CD14-positive monocyte (primary cell): ENCODE measurements at regions not wholly inside any gene's neighbourhood (a gene's known extent, or its start where the extent isn't known, plus 50 kb on each side); places are given as distances from the start of the nearest gene placed in this dataset.

Source experiments
- DNase-seq, 3 donors: peaks; one replicate each; pipeline ENCODE4 v3.0.0-alpha.2; 2011 to 2022
- H2AFZ ChIP-seq: 2 replicates; pipeline ENCODE4 v1.6.0; 2012; ENCODE audit warnings: mild to moderate bottlenecking, low read depth, low read length, inconsistent platforms; ENCODE audit not compliant: insufficient read depth, poor library complexity, severe bottlenecking
- H3K27ac ChIP-seq, 2 donors: 1 replicate in 1 of 2; 2 replicates in 1 of 2; pipeline ENCODE4 v1.5.1; 2012 to 2013; ENCODE audit warnings: low read length in 2 of 2, control low read depth in 1 of 2, inconsistent platforms in 1 of 2, low read depth in 1 of 2, mild to moderate bottlenecking in 1 of 2
- H3K27me3 ChIP-seq, 2 donors: one replicate each; pipeline versions ENCODE4 v1.6.0 to v1.6.1; 2011 to 2013; ENCODE audit warnings: low read length in 2 of 2; ENCODE audit not compliant: control insufficient read depth in 2 of 2, insufficient read depth in 2 of 2
- H3K36me3 ChIP-seq, 2 donors: replicated peaks in 1 of 2; 1 replicate in 1 of 2; 2 replicates in 1 of 2; pipeline versions ENCODE4 v1.5.1 to v1.6.1; 2012 to 2013; ENCODE audit warnings: low read length in 2 of 2, control low read depth in 1 of 2, inconsistent platforms in 1 of 2, mild to moderate bottlenecking in 1 of 2; ENCODE audit not compliant: insufficient read depth in 2 of 2, control insufficient read depth in 1 of 2
- H3K4me1 ChIP-seq, 2 donors: 1 replicate in 1 of 2; 2 replicates in 1 of 2; pipeline versions ENCODE4 v1.5.1 to v1.6.1; 2012 to 2013; ENCODE audit warnings: low read length in 2 of 2, control low read depth in 1 of 2, inconsistent platforms in 1 of 2, mild to moderate bottlenecking in 1 of 2, moderate library complexity in 1 of 2; ENCODE audit not compliant: insufficient read depth in 2 of 2, control insufficient read depth in 1 of 2
- H3K4me2 ChIP-seq: replicated peaks from 2 replicates; pipeline ENCODE3; 2012; ENCODE audit warnings: low read length, moderate library complexity, mild to moderate bottlenecking; ENCODE audit not compliant: poor library complexity, severe bottlenecking; ENCODE audit errors: extremely low read depth
- H3K4me3 ChIP-seq, 3 experiments: fragments of 200-600 bp in 1 of 3; sonication (generic) in 1 of 3; replicated peaks in 1 of 3; 1 replicate in 2 of 3; 2 replicates in 1 of 3; pipeline ENCODE4 v1.5.1; 2011 to 2013; ENCODE audit warnings: low read length in 3 of 3, mild to moderate bottlenecking in 3 of 3, control low read depth in 2 of 3, low read depth in 2 of 3, inconsistent platforms in 1 of 3, moderate library complexity in 1 of 3
- H3K79me2 ChIP-seq: 2 replicates; pipeline ENCODE4 v1.6.0; 2012; ENCODE audit warnings: mild to moderate bottlenecking, control low read depth, inconsistent platforms, low read length, moderate library complexity; ENCODE audit not compliant: insufficient read depth
- H3K9ac ChIP-seq: 2 replicates; pipeline ENCODE4 v1.6.0; 2017; ENCODE audit warnings: low read length, mild to moderate bottlenecking; ENCODE audit not compliant: insufficient read depth, poor library complexity, severe bottlenecking
- H3K9me3 ChIP-seq, 2 donors: replicated peaks in 1 of 2; 1 replicate in 1 of 2; 2 replicates in 1 of 2; pipeline versions ENCODE4 v1.5.1 to v1.6.1; 2012 to 2013; ENCODE audit warnings: low read length in 2 of 2, control low read depth in 1 of 2; ENCODE audit not compliant: control insufficient read depth in 1 of 2, insufficient read depth in 1 of 2
- H4K20me1 ChIP-seq: 2 replicates; pipeline ENCODE4 v1.6.0; 2012; ENCODE audit warnings: mild to moderate bottlenecking, low read length, control low read depth, moderate library complexity; ENCODE audit not compliant: insufficient read depth
- H3K27ac Mint-ChIP-seq, 7 donors: one replicate each; pipeline ENCODE4 v1.8.0; 2020; ENCODE audit warnings: mild to moderate bottlenecking in 7 of 7, mixed read lengths in 7 of 7, moderate library complexity in 6 of 7, inconsistent platforms in 2 of 7
- H3K27me3 Mint-ChIP-seq, 3 donors: one replicate each; pipeline ENCODE4 v1.8.0; 2021 to 2022; ENCODE audit warnings: low read depth in 3 of 3, mild to moderate bottlenecking in 3 of 3, mixed read lengths in 3 of 3, moderate library complexity in 3 of 3, inconsistent platforms in 1 of 3
- H3K36me3 Mint-ChIP-seq, 2 donors: one replicate each; pipeline ENCODE4 v1.8.0; 2020; ENCODE audit warnings: mixed read lengths in 2 of 2, inconsistent platforms in 1 of 2, mild to moderate bottlenecking in 1 of 2
- H3K4me1 Mint-ChIP-seq: one replicate; pipeline ENCODE4 v1.8.0; 2020; ENCODE audit warnings: mild to moderate bottlenecking, mixed read lengths
- H3K4me3 Mint-ChIP-seq, 2 donors: one replicate each; pipeline ENCODE4 v1.8.0; 2020; ENCODE audit warnings: mild to moderate bottlenecking in 2 of 2, mixed read lengths in 2 of 2, moderate library complexity in 1 of 2
- H3K9me3 Mint-ChIP-seq, 7 donors: one replicate each; pipeline ENCODE4 v1.8.0; 2020 to 2022; ENCODE audit warnings: mixed read lengths in 7 of 7, mild to moderate bottlenecking in 6 of 7, moderate library complexity in 6 of 7, inconsistent platforms in 2 of 7
- WGBS: methylation state at CpG from one replicate; pipeline ENCODE4 v1.1.5; 2013; ENCODE audit warnings: missing lambda C conversion rate; ENCODE audit not compliant: insufficient coverage; 5-methylcytosine and 5-hydroxymethylcytosine counted together
- intact Hi-C, 2 donors: fragments of 100-400 bp; cut with micrococcal nuclease; formaldehyde crosslinking; loops; one replicate each; pipeline versions ENCODE4 v1.15.0 to v1.15.1; 2023
- TF ChIP-seq, protein P1 (sequence below): fragments of 200-600 bp; IDR thresholded peaks from one replicate; pipeline ENCODE4 v1.8.0; 2022; ENCODE audit warnings: antibody characterized with exemption, mild to moderate bottlenecking

DNA sequence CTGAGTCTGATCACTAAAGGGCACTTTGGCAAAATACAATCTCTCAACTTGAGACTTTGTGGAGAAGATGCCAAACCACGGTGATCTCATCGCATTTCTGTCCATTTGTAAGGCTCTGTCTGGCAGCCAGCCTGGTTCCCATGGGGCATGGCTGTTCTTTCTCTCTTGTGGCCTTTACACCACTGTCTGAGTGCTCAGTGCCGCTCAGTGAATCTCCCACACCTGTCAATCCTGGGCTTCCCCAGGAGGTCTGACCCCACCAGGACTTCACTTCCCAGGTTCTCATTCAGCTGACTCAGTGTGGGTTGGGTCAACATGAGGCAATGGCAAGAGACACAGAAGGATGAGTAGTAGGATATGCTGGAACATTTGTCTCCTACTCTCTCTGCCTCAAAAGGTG lies 96.8 kb upstream of the TRIB2 start:
- Mint-ChIP-seq H3K4me3 (no peak overlapping the region), H3K4me1 (peaks cover 20% of the 10 kb centered on the region), H3K36me3 (no peaks in the 10 kb centered on the region), H3K27ac (no peak overlapping the region), H3K27me3 (peaks cover 0 to 8% (median 8%) of the 10 kb centered on the region in 3 donors), H3K9me3 (peaks cover 0 to 3% (median 0%) of the 10 kb centered on the region in 7 donors)
- no peak overlapping the region for H3K4me2 ChIP-seq
- intact Hi-C loops = no loop called here
- no peaks in the 10 kb centered on the region for H3K36me3 ChIP-seq
- peak in 1 of 3 donors; percentile 52 for DNase-seq
- 86% methylated on average over 3 of the region's 3 CpGs for WGBS
- no peaks in the 10 kb centered on the region for H3K27me3 ChIP-seq
- no peaks in the 10 kb centered on the region for H4K20me1 ChIP-seq
- no peak overlapping the region for H2AFZ ChIP-seq
- H3K9ac ChIP-seq = no peak overlapping the region
- H3K27ac ChIP-seq = no peak overlapping the region
- no peak overlapping the region for H3K4me3 ChIP-seq
- TF ChIP-seq, protein P1, sequence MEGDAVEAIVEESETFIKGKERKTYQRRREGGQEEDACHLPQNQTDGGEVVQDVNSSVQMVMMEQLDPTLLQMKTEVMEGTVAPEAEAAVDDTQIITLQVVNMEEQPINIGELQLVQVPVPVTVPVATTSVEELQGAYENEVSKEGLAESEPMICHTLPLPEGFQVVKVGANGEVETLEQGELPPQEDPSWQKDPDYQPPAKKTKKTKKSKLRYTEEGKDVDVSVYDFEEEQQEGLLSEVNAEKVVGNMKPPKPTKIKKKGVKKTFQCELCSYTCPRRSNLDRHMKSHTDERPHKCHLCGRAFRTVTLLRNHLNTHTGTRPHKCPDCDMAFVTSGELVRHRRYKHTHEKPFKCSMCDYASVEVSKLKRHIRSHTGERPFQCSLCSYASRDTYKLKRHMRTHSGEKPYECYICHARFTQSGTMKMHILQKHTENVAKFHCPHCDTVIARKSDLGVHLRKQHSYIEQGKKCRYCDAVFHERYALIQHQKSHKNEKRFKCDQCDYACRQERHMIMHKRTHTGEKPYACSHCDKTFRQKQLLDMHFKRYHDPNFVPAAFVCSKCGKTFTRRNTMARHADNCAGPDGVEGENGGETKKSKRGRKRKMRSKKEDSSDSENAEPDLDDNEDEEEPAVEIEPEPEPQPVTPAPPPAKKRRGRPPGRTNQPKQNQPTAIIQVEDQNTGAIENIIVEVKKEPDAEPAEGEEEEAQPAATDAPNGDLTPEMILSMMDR = no peak
- peaks cover 12 to 18% of the 10 kb centered on the region in 2 donors for H3K4me1 ChIP-seq
- H3K9me3 ChIP-seq = no peaks in the 10 kb centered on the region
- no peaks in the 10 kb centered on the region for H3K79me2 ChIP-seq

DNA sequence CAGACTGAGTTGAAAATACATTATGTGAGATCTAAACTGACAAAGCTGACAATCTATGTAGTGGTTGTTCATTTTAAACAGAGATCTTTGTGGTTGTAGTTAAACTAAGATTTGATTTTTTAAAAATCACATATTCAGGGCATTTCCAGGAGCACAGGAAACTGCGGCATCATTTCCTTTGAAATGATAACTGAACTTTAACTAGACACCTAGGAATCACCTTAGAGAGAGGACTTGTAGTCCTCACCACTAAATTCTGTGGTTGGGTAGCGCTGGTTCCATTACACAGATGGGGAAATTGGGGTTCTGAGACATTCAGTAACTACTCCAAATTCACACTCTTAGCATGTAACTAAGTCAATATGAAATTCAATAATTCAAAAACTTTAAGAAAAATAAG lies 96.0 kb upstream of the TRIB2 start:
- DNase-seq = no peak

More for the DNA sequence above, 96.0 kb upstream of the TRIB2 start:
- no peaks in the 10 kb centered on the region for H3K36me3 Mint-ChIP-seq
- no peaks in the 10 kb centered on the region for H3K36me3 ChIP-seq
- H3K79me2 ChIP-seq = no peaks in the 10 kb centered on the region
- no peaks in the 10 kb centered on the region for H3K9me3 ChIP-seq
- peaks cover 0 to 10% (median 8%) of the 10 kb centered on the region in 3 donors for H3K27me3 Mint-ChIP-seq
- peaks cover 0 to 2% of the 10 kb centered on the region in 2 donors for H3K27me3 ChIP-seq
- H4K20me1 ChIP-seq = no peaks in the 10 kb centered on the region
- peaks cover 20% of the 10 kb centered on the region for H3K4me1 Mint-ChIP-seq
- peaks cover 12 to 18% of the 10 kb centered on the region in 2 donors for H3K4me1 ChIP-seq
- intact Hi-C loops = no loop called here
- no peak overlapping the region for H3K27ac ChIP-seq
- H3K27ac Mint-ChIP-seq = no peak overlapping the region
- no CpG with 5 or more reads among the region's 2 CpGs for WGBS
- H3K9ac ChIP-seq = no peak overlapping the region
- peaks cover 0 to 3% (median 0%) of the 10 kb centered on the region in 7 donors for H3K9me3 Mint-ChIP-seq
- no peak overlapping the region for H3K4me2 ChIP-seq
- H3K4me3 Mint-ChIP-seq = no peak overlapping the region
- H2AFZ ChIP-seq = no peak overlapping the region
- TF ChIP-seq, protein P1 = no peak
- no peak overlapping the region for H3K4me3 ChIP-seq
